Central memory CD8-positive, alpha-beta T cell (primary cell): ENCODE measurements at regions not wholly inside any gene's neighbourhood (a gene's known extent, or its start where the extent isn't known, plus 50 kb on each side); places are given as distances from the start of the nearest gene placed in this dataset.

Experiments used
- ATAC-seq: fragments of 150-1000 bp; cut with Tn5 transposase; replicated peaks from 2 replicates; pipeline ENCODE4 v1.10.0; 2022; ENCODE audit warnings: mild to moderate bottlenecking, moderate FRiP score, moderate number of reproducible peaks; ENCODE audit not compliant: poor library complexity, severe bottlenecking; ENCODE audit errors: extremely low read depth
- DNase-seq, 2 donors: peaks; one replicate each; pipeline ENCODE4 v3.0.0; 2021; ENCODE audit warnings: low spot score in 2 of 2
- H3K27ac Mint-ChIP-seq: one replicate; pipeline ENCODE4 v1.8.0; 2022; ENCODE audit warnings: low read depth, mild to moderate bottlenecking, moderate library complexity, mixed read lengths
- H3K27me3 Mint-ChIP-seq: one replicate; pipeline ENCODE4 v1.8.0; 2022; ENCODE audit warnings: mixed read lengths
- H3K36me3 Mint-ChIP-seq: one replicate; pipeline ENCODE4 v1.8.0; 2022; ENCODE audit warnings: mild to moderate bottlenecking, moderate library complexity, mixed read lengths; ENCODE audit not compliant: insufficient read depth
- H3K4me1 Mint-ChIP-seq: one replicate; pipeline ENCODE4 v1.8.0; 2022; ENCODE audit warnings: mixed read lengths
- H3K4me3 Mint-ChIP-seq: one replicate; pipeline ENCODE4 v1.8.0; 2022; ENCODE audit warnings: mild to moderate bottlenecking, moderate library complexity, mixed read lengths
- H3K9me3 Mint-ChIP-seq: one replicate; pipeline ENCODE4 v1.8.0; 2022; ENCODE audit warnings: mixed read lengths

- H3K27ac Mint-ChIP-seq, result no peak overlapping the region
- H3K9me3 Mint-ChIP-seq, result no peaks in the 10 kb centered on the region
- no peaks in the 10 kb centered on the region for H3K36me3 Mint-ChIP-seq
- H3K4me3 Mint-ChIP-seq, result no peak overlapping the region
- DNase-seq (no peak), ATAC-seq (no peak)
- H3K27me3 Mint-ChIP-seq, result peaks cover 36% of the 10 kb centered on the region
- no peaks in the 10 kb centered on the region for H3K4me1 Mint-ChIP-seq
These were observed 200.1 kb upstream of the KBTBD8 start for GRCh38 chr3:66797889-66798560.

- Mint-ChIP-seq H3K27ac (no peak overlapping the region), H3K9me3 (no peaks in the 10 kb centered on the region), H3K4me1 (peaks cover 7% of the 10 kb centered on the region), H3K4me3 (no peak overlapping the region), H3K36me3 (no peaks in the 10 kb centered on the region), H3K27me3 (peaks cover 36% of the 10 kb centered on the region)
- DNase-seq, result no peak
- ATAC-seq, result no peak
These were observed 197.1 kb upstream of the KBTBD8 start for GRCh38 chr3:66800941-66801545.

DNA sequence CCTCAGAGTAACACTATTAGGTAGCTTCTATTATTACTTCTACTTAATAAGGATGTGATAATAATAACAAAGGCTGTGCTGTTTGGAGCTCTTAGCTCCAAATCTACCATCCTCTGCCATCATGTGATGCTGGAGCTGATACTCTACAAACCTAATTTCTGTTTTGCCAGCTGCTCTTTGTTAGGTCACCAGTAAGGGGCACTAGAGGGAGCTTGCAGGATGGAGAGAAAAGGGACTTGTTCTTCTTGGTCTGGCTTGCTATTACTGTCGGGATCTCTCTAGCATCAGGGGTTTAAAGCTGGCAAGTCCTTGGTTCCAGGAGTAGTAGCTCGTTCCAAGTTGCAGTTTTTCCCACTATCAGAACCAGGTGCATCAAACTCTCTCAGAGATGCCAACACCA is 194.9 kb upstream of the KBTBD8 start:
- H3K4me3 Mint-ChIP-seq, result no peak overlapping the region
- ATAC-seq (no peak), DNase-seq (no peak)
- no peaks in the 10 kb centered on the region for H3K9me3 Mint-ChIP-seq
- H3K36me3 Mint-ChIP-seq, result no peaks in the 10 kb centered on the region
- H3K4me1 Mint-ChIP-seq, result peaks cover 7% of the 10 kb centered on the region
- no peak overlapping the region for H3K27ac Mint-ChIP-seq
- H3K27me3 Mint-ChIP-seq, result peaks cover 34% of the 10 kb centered on the region

DNA sequence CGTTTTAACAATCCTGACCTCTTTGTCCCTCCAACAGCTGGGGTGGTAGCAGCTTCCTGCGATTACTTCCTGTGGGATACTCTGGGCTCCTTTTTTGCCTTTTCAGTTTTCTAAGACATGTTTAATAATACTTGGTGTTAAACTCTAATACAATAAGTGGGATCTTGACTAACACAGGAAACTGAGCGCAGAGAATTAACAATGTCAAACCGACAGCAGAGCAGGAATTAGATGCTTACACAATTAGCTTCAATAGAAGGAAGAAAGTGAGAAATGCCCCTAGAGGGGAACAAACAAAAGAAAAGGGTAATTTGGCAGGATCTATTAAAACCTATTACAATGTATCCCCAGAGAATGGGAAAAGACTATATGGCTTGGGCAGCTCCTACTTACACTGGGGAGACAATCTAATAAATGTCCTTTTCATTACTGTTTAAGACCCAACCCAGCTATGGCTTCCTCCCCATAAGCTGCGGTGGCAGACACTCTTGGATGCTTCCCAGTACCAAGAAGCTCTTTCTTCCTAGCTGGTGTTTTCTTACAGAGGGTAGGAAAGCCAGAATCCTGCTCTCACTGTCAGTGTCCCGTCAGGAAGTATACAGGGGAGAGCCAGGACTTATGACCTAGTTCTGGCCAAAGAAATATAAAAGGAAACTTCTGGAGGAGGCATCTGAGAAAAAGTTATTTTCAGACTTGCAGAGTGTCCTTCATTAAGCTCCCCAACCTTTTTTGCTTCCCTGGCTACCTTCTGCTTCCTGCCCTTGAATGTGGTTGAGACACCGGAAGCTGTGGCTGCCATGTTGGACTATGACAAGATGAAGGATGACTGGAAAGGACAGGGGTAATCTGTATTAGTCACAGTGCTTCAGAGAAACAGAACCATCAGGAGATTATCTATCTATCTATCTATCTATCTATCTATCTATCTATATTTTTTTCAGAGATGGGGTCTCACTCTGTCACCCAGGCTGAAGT is 194.1 kb upstream of the KBTBD8 start:
- H3K36me3 Mint-ChIP-seq, result no peaks in the 10 kb centered on the region
- peaks cover 26% of the 10 kb centered on the region for H3K27me3 Mint-ChIP-seq
- ATAC-seq, result no peak
- peaks cover 7% of the 10 kb centered on the region for H3K4me1 Mint-ChIP-seq
- H3K4me3 Mint-ChIP-seq, result no peak overlapping the region
- H3K9me3 Mint-ChIP-seq, result no peaks in the 10 kb centered on the region
- DNase-seq, result no peak
- H3K27ac Mint-ChIP-seq, result no peak overlapping the region

- Mint-ChIP-seq H3K27me3 (no peaks in the 10 kb centered on the region), H3K36me3 (no peaks in the 10 kb centered on the region), H3K4me3 (no peak overlapping the region), H3K27ac (no peak overlapping the region), H3K9me3 (no peaks in the 10 kb centered on the region), H3K4me1 (no peaks in the 10 kb centered on the region)
- no peak for DNase-seq
- no peak for ATAC-seq
These were observed 189.1 kb upstream of the KBTBD8 start for GRCh38 chr3:66808891-66809594.

- ATAC-seq (no peak), DNase-seq (no peak)
- Mint-ChIP-seq H3K4me3 (no peak overlapping the region), H3K27me3 (no peaks in the 10 kb centered on the region), H3K9me3 (no peaks in the 10 kb centered on the region), H3K27ac (no peak overlapping the region), H3K4me1 (no peaks in the 10 kb centered on the region), H3K36me3 (no peaks in the 10 kb centered on the region)
These were observed 188.5 kb upstream of the KBTBD8 start for GRCh38 chr3:66809595-66809958.

DNA sequence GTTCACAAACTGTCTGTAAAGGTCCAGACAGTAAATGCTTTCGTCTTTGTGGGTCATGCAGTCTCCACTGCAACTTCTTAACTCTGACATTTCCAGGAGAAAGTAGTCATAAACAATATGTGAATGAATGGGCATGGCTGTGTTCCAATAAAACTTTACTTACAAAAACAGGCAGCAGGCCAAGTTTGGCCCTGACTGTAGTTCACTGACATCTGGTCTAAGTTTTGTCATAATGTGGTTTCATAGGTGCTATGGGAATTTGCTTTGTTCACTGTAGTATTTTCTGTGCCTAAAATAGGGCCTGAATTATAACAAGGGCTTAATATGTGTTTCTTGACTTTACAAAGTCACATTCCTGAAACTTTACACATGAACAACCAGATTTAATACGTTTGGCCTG is 186.0 kb upstream of the KBTBD8 start:
- no peak overlapping the region for H3K4me3 Mint-ChIP-seq
- H3K27me3 Mint-ChIP-seq, result peaks cover 6% of the 10 kb centered on the region
- no peak overlapping the region for H3K27ac Mint-ChIP-seq
- no peaks in the 10 kb centered on the region for H3K9me3 Mint-ChIP-seq
- H3K4me1 Mint-ChIP-seq, result no peaks in the 10 kb centered on the region
- H3K36me3 Mint-ChIP-seq, result peaks cover under 1% of the 10 kb centered on the region
- DNase-seq (no peak), ATAC-seq (no peak)

GRCh38 chr3:66812741-66813140 is 185.4 kb upstream of the KBTBD8 start:
- Mint-ChIP-seq H3K4me1 (no peaks in the 10 kb centered on the region), H3K9me3 (no peaks in the 10 kb centered on the region), H3K36me3 (peaks cover 2% of the 10 kb centered on the region), H3K27me3 (peaks cover 10% of the 10 kb centered on the region), H3K4me3 (no peak overlapping the region), H3K27ac (no peak overlapping the region)
- no peak for ATAC-seq
- no peak for DNase-seq

GRCh38 chr3:66816090-66816761 is 181.9 kb upstream of the KBTBD8 start:
- H3K4me1 Mint-ChIP-seq, result no peaks in the 10 kb centered on the region
- DNase-seq, result no peak
- no peak overlapping the region for H3K4me3 Mint-ChIP-seq
- ATAC-seq, result peak; percentile 58
- H3K27ac Mint-ChIP-seq, result no peak overlapping the region
- no peaks in the 10 kb centered on the region for H3K9me3 Mint-ChIP-seq
- peaks cover 23% of the 10 kb centered on the region for H3K27me3 Mint-ChIP-seq
- peaks cover 2% of the 10 kb centered on the region for H3K36me3 Mint-ChIP-seq

DNA sequence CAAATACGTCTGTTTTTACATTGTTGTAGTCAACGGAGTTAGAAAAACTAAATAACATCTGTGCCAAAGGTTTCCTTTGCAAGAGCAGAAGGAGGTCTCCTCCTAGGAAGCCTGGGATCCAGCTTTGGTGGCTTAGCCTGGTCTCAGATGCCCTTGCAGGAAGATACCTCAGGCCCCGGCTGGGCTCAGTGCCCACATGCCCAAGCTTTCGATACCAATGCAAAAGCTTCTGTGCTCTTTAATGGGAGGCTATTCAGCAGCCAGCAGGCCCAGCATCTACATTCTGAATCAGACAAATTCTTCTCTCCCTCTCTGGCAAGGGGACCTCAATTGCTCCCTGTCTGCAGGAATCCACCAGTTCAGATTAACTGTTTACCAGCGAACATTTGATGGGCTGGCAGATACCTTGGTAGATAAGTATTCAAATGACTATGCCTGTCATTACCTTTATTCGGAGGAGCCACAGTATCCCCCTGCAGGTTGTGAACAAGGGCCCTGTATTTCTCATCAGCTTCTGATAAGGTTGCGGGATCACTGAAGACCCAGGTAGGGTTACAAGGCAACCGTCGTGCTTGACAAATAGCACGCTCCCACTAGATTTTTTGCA is 180.1 kb upstream of the KBTBD8 start:
- Mint-ChIP-seq H3K27ac (no peak overlapping the region), H3K9me3 (no peaks in the 10 kb centered on the region), H3K4me3 (no peak overlapping the region), H3K36me3 (peaks cover 2% of the 10 kb centered on the region), H3K4me1 (no peaks in the 10 kb centered on the region), H3K27me3 (peaks cover 23% of the 10 kb centered on the region)
- ATAC-seq (no peak), DNase-seq (no peak)

DNA sequence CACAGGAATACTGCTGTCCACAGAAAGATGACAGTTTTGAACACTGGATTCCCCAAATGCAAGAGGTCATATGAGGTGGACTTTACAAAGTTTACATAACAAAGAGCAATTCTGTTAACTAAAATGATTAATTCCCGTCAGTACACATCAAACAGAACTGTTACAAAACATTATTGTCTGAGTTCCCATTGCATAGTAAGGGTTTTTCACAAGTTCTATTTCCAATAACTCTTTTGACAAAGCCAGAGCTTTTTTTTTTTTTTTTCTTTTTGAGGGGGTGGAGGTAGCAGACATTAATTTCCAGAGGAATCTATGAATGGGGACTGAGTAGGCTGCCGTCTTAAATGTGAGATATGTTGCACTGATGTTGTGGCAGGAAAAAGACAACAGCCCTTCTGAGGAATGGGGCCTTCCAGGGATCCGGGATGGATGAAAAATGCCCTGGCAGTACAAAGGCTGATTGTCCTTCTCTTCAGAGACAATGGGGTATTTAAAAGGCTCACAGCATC is 178.1 kb upstream of the KBTBD8 start:
- peaks cover 23% of the 10 kb centered on the region for H3K27me3 Mint-ChIP-seq
- no peak for ATAC-seq
- H3K4me1 Mint-ChIP-seq, result no peaks in the 10 kb centered on the region
- H3K4me3 Mint-ChIP-seq, result no peak overlapping the region
- peaks cover 2% of the 10 kb centered on the region for H3K36me3 Mint-ChIP-seq
- no peaks in the 10 kb centered on the region for H3K9me3 Mint-ChIP-seq
- no peak for DNase-seq
- no peak overlapping the region for H3K27ac Mint-ChIP-seq
